SJSA1 (cell line): ENCODE measurements at regions not wholly inside any gene's neighbourhood (a gene's known extent, or its start where the extent isn't known, plus 50 kb on each side); places are given as distances from the start of the nearest gene placed in this dataset.
A peak's percentile ranks its signal among the peaks of the same experiment; 100 is the strongest.

ENCODE experiments used
- DNase-seq, 2 experiments: peaks; one replicate each; pipeline ENCODE4 v3.0.0-alpha.2; 2015 to 2020; ENCODE audit warnings: low spot score in 2 of 2, low read depth in 1 of 2
- H3K27ac ChIP-seq: fragments of 250-450 bp; sonication (Bioruptor Pico); 2 replicates; pipeline ENCODE4 v1.5.1; 2020; ENCODE audit warnings: mild to moderate bottlenecking, moderate library complexity
- H3K27me3 ChIP-seq: fragments of 250-450 bp; sonication (Bioruptor Pico); replicated peaks from 2 replicates; pipeline ENCODE4 v1.5.1; 2020; ENCODE audit warnings: mild to moderate bottlenecking, moderate library complexity
- H3K36me3 ChIP-seq: fragments of 250-450 bp; sonication (Bioruptor Pico); 2 replicates; pipeline ENCODE4 v1.5.1; 2020; ENCODE audit warnings: mild to moderate bottlenecking
- H3K4me1 ChIP-seq: fragments of 250-450 bp; sonication (Bioruptor Pico); replicated peaks from 2 replicates; pipeline ENCODE4 v1.6.1; 2021; ENCODE audit warnings: mild to moderate bottlenecking
- H3K4me3 ChIP-seq: fragments of 250-450 bp; sonication (Bioruptor Pico); 2 replicates; pipeline ENCODE4 v1.5.1; 2020; ENCODE audit warnings: mild to moderate bottlenecking
- H3K9me3 ChIP-seq: fragments of 250-450 bp; sonication (Bioruptor Pico); replicated peaks from 2 replicates; pipeline ENCODE4 v1.5.1; 2020; ENCODE audit warnings: mild to moderate bottlenecking

DNA sequence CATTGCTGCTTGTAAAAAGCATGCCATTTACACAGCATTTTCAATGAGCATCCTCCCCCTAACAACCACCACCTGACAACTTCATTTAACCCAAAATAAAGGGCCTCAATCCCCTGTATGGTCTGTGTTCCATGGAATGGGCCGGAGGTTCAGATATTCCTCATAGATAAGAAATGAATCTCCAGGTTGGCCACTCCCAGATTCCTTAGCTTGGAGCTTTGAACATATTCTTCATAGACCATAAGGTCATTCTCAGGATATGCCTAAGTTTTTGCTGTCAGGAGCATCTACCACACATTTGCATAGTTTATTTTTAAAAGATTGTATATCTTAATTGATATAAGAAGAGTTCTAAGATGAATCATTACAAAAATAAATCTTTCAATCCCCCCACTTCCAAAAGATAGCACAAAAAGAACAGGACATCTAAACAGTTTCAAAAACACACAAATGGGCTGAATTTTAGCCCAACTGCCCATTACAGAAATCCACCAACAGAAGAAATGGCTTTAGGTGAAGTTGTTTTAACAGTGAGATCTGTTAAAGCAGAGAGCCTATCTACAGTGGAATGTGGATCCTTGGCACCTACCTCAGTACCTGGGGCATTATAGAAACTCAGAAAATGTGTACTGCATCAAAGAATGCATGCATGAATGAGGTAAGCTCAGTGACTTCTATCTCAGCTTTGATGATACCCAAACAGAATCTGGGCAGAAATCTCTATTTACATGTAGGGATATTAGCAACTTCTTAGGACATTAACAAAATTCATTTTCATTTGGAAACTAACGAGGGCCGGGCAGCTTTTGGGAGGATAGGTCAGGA lies 179.8 kb downstream of the SEC61B start:
- peaks cover 26% of the 10 kb centered on the region for H3K4me1 ChIP-seq
- no peaks in the 10 kb centered on the region for H3K27me3 ChIP-seq
- no peak overlapping the region for H3K4me3 ChIP-seq
- no peaks in the 10 kb centered on the region for H3K36me3 ChIP-seq
- DNase-seq = peak in 1 of 2 experiments; percentile 44
- no peak overlapping the region for H3K27ac ChIP-seq
- H3K9me3 ChIP-seq = no peaks in the 10 kb centered on the region

DNA sequence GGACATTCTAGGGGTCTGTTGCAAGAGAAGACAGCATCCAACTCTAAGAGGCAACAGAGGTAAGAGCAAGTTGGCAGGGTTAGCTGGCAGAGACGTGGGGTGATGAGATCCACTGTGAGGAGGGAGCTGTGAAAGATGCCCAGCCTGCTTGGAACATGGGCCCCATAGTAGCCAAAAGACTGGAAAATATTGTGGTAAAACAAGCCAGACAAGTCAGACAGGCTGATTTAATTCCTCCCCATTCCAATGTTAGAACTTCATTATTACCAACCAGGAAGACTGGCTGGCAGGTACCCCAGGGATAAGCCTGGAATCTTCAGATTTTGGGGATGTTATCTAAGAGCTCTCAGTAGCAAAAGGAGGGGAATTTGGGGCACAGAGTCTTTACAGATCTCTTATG lies 181.3 kb downstream of the SEC61B start:
- Histone ChIP-seq H3K4me1 (peaks cover 24% of the 10 kb centered on the region), H3K27ac (no peak overlapping the region), H3K36me3 (no peaks in the 10 kb centered on the region), H3K9me3 (no peaks in the 10 kb centered on the region), H3K27me3 (no peaks in the 10 kb centered on the region), H3K4me3 (no peak overlapping the region)
- DNase-seq = no peak

DNA sequence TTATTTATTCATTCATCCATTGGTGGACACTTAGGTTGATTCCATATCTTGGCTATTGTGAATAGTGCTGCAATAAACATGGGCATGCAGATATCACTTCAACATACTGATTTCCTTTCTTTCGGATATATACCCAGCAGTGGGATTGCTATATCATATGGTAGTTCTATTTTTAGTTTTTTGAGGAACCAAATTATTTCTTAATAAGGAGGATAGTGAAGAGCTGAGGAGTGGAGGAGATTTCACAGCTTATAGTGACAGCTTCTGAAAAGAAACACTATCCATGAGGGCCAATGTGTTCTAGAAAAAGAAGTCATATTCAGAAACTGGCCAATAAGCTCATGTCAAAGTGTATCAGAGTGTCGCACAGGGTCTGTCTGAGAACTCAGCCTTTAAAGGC lies 183.3 kb downstream of the SEC61B start:
- Histone ChIP-seq H3K4me1 (peaks cover 21% of the 10 kb centered on the region), H3K36me3 (no peaks in the 10 kb centered on the region), H3K27ac (no peak overlapping the region), H3K4me3 (no peak overlapping the region), H3K9me3 (no peaks in the 10 kb centered on the region), H3K27me3 (no peaks in the 10 kb centered on the region)
- DNase-seq = no peak

DNA sequence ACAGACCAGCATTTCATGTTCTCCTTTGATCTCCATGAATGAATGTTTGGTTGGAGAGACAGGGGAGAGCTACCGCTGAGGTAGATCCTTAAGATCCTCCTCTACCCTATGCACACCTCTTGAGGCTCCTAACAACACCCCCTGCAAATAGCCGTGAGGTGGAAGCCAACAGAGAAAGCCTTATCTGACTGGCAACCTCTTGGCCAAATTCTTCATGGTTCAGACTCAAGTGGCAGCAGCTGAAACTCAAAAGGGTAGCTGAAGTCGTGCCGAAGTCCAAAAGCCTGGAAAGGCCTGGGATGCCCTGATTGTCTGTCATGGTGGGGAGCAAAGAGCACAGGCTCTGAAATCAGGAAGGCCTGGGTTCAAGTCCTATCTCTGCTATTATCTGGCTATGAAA lies 184.9 kb downstream of the SEC61B start:
- Histone ChIP-seq H3K27me3 (no peaks in the 10 kb centered on the region), H3K36me3 (no peaks in the 10 kb centered on the region), H3K9me3 (no peaks in the 10 kb centered on the region), H3K4me3 (no peak overlapping the region), H3K27ac (no peak overlapping the region), H3K4me1 (peaks cover 8% of the 10 kb centered on the region)
- no peak for DNase-seq

DNA sequence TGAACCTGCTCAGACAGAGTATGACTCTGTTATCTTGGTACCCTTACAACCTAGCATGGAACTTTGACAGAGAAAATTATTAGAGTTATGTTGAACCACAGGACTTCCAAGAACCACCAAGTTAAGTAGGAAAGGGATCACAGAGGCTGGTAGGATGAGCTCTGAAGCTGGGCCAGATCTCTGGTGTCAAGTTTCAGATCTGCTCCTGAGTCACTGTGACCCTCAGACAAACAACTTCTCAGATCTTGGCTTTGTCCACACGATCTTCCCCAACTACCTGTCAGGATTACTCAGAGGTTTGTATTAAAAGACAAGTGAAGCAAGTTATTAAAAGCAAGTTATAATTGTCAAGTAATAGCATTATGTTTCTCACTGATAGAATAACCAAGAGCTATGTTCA lies 189.0 kb downstream of the SEC61B start:
- Histone ChIP-seq H3K36me3 (no peaks in the 10 kb centered on the region), H3K27ac (no peak overlapping the region), H3K4me1 (peaks cover 6% of the 10 kb centered on the region), H3K9me3 (no peaks in the 10 kb centered on the region), H3K4me3 (no peak overlapping the region), H3K27me3 (no peaks in the 10 kb centered on the region)
- DNase-seq = no peak

DNA sequence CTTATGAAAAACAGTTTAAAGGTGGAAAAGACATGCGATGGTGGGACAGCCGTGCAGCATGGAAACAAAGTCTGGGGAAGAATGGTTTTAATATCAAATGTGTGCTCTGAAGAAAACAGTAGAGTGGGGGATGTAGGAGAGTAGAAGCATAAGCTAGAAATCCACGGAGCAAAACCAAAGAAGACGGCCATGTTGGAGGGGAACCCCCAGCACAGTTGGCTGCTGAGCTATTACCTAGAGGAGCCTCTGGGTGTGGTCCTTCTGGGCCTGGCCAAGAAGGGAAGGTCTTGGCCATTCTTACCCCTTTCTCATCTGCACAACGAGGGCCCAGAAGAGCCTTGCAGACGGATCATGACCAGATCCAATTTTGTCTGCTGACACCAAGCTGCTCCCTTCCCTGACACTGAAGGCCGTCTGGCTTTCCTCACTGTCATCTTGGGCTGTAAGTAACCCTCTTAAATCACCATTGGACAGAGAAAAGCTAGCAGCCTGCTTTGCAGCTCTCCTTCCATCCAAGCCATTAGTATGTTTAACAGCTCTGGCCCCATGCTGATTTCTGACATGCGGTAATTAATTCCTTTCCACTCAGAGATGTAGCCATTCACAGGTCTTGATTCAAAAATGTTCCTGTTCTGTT lies 189.5 kb downstream of the SEC61B start:
- no peak for DNase-seq
- no peaks in the 10 kb centered on the region for H3K27me3 ChIP-seq
- peaks cover 11% of the 10 kb centered on the region for H3K4me1 ChIP-seq
- H3K27ac ChIP-seq = no peak overlapping the region
- H3K4me3 ChIP-seq = no peak overlapping the region
- H3K36me3 ChIP-seq = no peaks in the 10 kb centered on the region
- no peaks in the 10 kb centered on the region for H3K9me3 ChIP-seq

DNA sequence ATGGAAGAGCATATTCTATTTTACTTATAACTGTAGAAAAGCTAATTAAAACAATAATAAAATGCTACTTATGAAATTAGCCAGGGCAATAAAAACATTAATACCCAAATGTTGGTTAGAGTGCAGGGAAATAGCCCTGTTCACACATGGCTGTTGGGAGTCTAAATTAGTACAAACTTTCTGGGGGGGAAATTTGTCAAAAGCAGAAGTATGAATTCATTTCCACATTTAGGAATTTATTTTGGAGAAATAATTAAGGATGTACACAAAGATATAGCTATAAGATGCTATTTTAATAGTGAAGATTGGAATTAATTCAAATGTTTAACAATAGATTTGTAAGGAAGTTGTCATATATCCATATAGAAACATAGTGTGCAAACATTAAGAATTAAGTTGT lies 190.5 kb downstream of the SEC61B start:
- H3K9me3 ChIP-seq = no peaks in the 10 kb centered on the region

DNA sequence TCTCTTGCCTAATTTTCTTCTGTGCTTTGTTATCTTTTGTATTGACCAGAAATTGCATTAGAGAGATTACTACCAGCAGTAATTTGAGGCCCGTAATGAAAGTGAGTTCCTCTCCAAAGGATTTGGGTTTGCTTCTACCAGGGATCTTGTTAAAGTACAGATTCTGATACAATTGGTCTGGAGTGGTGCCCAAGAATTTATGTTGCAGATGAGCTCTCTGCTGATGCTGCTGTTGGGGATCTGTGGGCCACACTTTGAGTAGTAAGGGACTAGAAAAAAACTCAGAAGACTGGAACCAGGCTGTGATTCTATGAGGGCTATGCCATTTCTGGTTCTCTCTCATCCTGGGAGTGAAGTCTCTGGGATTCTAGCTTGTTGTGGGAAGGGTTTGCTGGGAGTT lies 192.2 kb downstream of the SEC61B start:
- Histone ChIP-seq H3K9me3 (no peaks in the 10 kb centered on the region), H3K27me3 (no peaks in the 10 kb centered on the region), H3K27ac (no peak overlapping the region), H3K36me3 (no peaks in the 10 kb centered on the region), H3K4me3 (no peak overlapping the region), H3K4me1 (peaks cover 12% of the 10 kb centered on the region)
- no peak for DNase-seq

More for the DNA sequence above, 190.5 kb downstream of the SEC61B start:
- peaks cover 12% of the 10 kb centered on the region for H3K4me1 ChIP-seq
- DNase-seq = no peak
- no peak overlapping the region for H3K4me3 ChIP-seq
- H3K27ac ChIP-seq = no peak overlapping the region
- no peaks in the 10 kb centered on the region for H3K27me3 ChIP-seq
- no peaks in the 10 kb centered on the region for H3K36me3 ChIP-seq

DNA sequence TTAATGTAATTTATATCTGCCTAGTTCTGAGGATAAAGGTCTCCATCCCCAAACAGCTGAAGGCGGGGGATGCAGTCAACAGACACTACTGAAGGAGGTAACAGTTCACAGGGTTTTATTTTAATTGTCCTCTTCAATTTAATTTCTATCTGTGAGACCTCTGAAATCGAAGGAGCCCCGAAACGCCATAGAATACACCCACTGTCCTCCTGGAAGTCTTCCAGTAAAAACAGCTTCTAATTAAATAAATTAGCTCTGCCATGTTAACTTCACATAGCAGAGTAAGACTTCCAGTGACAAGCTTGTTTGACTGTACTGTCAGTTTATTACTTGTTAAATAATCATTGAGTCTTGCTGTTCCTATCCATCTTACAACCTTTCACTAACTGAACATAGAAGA lies 193.5 kb downstream of the SEC61B start:
- H3K4me1 ChIP-seq = peaks cover 12% of the 10 kb centered on the region
- no peak for DNase-seq
- H3K36me3 ChIP-seq = no peaks in the 10 kb centered on the region
- H3K9me3 ChIP-seq = no peaks in the 10 kb centered on the region
- no peaks in the 10 kb centered on the region for H3K27me3 ChIP-seq
- no peak overlapping the region for H3K27ac ChIP-seq
- H3K4me3 ChIP-seq = no peak overlapping the region

DNA sequence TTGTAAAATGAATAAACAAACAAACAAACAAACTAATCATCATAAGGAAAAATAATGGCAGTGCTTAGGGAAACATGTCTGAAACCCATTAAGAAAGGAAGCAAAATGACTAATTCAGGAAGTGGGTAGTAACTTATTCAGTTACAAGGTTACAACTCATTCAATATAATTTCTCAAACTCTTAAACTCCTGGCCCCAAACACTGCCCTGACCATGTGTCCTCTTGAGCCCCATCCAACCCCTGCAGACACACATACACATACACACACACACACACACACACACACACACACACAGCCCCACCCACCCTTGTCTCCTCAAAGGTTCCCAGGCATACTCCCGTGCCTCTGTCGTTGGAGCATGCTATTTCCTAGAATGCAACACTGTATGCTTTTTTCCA lies 193.9 kb downstream of the SEC61B start:
- Histone ChIP-seq H3K27ac (no peak overlapping the region), H3K36me3 (no peaks in the 10 kb centered on the region)

DNA sequence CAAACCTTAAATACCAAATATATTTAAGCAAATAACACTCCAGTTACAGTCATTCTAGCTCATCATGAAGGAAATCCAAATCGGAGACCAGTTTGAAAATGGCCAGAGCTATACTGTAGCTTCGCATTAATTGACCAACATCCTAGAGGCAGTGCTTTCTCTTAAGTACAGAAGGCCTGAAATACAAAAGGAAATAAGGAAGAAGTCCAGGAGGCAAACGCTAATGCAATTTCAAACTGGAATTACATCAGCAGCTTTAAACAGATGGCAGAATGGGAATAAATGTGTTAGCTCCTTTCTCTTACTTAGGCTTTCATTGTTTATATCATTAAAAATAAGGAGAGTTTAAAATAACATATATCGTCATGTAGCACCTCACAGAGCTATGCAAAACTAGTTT lies 197.0 kb downstream of the SEC61B start:
- H3K27ac ChIP-seq = no peak overlapping the region
- no peak overlapping the region for H3K4me3 ChIP-seq
- no peaks in the 10 kb centered on the region for H3K9me3 ChIP-seq
- H3K27me3 ChIP-seq = no peaks in the 10 kb centered on the region
- peaks cover 12% of the 10 kb centered on the region for H3K4me1 ChIP-seq
- DNase-seq = no peak
- no peaks in the 10 kb centered on the region for H3K36me3 ChIP-seq

More for the DNA sequence above, 193.9 kb downstream of the SEC61B start:
- H3K4me1 ChIP-seq = peaks cover 12% of the 10 kb centered on the region
- DNase-seq = no peak
- no peaks in the 10 kb centered on the region for H3K9me3 ChIP-seq
- no peak overlapping the region for H3K4me3 ChIP-seq
- no peaks in the 10 kb centered on the region for H3K27me3 ChIP-seq

DNA sequence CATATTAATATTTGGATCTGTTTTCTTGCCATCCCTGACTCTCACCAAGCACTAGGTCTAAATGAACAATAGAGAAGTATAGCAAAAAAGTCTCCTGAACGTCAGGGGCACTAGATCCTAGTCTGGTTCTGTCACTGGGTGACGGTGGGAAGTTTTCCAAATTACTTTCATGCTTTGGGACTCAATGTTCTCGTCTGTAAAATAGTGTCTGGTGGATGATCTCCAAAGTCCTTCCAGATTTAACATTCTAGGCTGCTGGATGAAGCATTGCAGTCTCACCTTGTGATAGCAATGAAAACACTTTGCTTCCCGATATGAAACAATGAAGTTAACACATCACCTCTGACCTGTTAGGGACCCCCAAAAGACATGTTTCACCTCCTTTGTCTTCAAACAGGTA lies 199.3 kb downstream of the SEC61B start:
- no peaks in the 10 kb centered on the region for H3K9me3 ChIP-seq
- H3K36me3 ChIP-seq = no peaks in the 10 kb centered on the region

DNA sequence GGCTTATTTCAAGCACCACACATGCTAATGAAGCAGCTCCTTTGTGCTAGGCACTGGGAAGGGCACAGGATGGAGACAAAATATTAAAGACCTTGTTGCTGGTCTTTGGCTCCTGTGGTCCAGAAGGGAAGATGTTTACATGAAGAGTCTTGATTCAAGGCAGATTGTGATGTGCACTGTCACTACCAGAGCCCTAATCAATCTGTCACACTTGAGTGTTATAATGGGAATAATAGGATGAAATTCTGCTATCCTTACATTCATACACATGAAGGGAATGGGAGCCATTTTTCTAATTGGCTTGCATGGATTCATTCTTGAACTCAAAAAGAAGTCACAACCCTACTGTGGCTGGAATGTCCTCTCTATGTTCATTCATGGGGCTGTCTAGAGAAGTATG lies 203.0 kb downstream of the SEC61B start:
- no peak for DNase-seq
- peaks cover 5% of the 10 kb centered on the region for H3K4me1 ChIP-seq
- no peaks in the 10 kb centered on the region for H3K36me3 ChIP-seq
- H3K27me3 ChIP-seq = no peaks in the 10 kb centered on the region
- no peak overlapping the region for H3K27ac ChIP-seq
- H3K4me3 ChIP-seq = no peak overlapping the region
- no peaks in the 10 kb centered on the region for H3K9me3 ChIP-seq

More for the DNA sequence above, 199.3 kb downstream of the SEC61B start:
- no peak overlapping the region for H3K27ac ChIP-seq
- H3K4me1 ChIP-seq = peaks cover 3% of the 10 kb centered on the region
- no peak for DNase-seq
- H3K4me3 ChIP-seq = no peak overlapping the region
- H3K27me3 ChIP-seq = no peaks in the 10 kb centered on the region

DNA sequence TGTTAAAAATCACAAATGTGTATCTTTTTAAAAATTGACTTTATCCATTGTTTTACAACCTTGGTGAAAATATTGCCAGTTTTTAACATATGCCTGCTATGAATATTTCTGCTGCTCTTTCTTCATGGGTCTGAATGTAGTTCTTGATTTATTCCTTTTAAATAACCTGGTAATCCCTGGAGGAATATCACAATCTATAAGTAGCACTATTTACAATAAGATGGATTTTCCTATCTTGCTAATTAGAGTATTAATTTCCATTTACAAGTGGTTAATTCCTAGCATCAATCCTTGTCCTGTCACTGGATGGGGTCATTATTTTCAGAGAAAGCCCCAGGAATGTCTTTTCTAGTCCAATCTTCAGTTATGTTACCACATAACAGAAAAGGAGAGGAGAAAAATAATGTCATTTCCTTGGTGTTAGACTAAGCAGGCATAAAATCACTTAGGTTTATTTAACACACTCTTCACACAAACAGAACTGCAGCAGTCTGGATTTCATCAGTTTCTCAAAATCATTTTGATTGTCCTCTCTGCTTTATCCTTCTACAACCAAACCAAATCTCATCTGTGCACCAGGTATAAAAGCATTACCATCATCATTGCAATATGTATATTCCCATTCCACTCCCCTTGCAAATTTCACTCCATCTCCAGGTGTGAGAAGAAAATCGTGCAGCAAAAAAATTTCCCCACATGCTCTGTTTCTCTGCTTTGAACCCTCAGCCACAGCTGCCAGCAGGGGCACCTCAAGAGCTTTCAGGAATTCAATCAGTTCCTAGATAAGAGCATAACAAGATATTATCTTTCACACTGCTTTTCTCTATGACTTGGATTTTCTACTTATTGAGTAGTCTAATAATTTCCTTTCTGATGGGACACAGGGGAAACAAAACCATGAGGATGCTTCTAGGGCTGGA lies 204.1 kb downstream of the SEC61B start:
- Histone ChIP-seq H3K4me3 (no peak overlapping the region), H3K9me3 (no peaks in the 10 kb centered on the region), H3K4me1 (peaks cover 16% of the 10 kb centered on the region), H3K36me3 (no peaks in the 10 kb centered on the region), H3K27me3 (no peaks in the 10 kb centered on the region), H3K27ac (no peak overlapping the region)
- no peak for DNase-seq
